ENCODE measurements at regions not wholly inside any gene's neighbourhood (a gene's known extent, or its start where the extent isn't known, plus 50 kb on each side); places are given as distances from the start of the nearest gene placed in this dataset.
"Not testable (repeated sequence)": the region's sequence is repeated elsewhere in the genome, so short reads cannot be mapped to it uniquely, and the experiment has no call there.

DNA sequence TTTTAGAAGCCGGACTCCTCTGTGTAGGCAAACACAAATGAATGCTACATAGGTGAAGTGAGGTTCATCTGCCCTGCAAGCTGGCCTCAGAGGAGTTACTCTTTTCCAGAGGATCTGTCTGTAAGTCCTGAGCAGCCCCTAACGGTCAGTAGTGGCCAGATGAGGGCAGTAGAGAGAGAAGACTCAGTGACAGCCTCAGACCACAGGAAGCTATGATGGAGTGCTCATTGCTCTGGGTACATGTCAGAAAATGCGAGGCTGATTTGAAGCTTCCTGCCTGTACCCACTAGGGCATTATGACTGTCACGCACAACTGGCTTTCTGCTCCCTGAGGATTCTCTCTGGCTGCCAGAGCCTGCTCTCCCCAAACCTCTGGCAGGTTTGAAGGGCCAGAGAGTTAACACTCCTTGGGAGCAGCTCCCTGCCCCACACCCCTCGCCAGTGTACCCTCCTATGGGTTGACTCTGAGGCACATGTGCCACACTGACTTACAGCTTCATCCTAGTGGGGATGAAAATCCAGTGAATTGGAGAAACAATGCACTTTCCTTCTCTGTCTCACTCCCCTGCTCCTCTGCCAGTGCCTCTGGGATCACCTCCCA is 141.5 kb downstream of the GABRG2 start:
- DNase-seq, result no peak

DNA sequence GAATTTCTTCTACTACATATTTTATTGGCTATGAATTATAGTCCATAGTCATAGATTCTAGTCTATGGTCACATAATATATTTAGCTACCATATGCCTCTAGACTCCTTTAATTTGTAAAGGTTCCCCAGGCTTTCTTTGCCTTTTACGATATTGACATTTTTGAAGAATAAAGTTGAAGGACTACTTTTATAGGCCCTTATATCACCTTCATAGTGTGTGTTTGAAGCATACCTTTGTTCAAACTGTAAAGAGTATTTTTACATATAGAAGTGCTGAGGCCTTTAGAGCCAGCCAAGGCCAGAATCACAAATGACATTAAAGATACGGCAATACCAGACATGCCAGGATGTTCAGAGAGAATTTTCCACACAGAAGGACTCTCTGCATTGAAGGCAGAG is 147.0 kb downstream of the GABRG2 start:
- DNase-seq, result no peak

- no peak for DNase-seq
These were observed 149.5 kb downstream of the GABRG2 start for GRCh38 chr5:162217037-162217436.

DNA sequence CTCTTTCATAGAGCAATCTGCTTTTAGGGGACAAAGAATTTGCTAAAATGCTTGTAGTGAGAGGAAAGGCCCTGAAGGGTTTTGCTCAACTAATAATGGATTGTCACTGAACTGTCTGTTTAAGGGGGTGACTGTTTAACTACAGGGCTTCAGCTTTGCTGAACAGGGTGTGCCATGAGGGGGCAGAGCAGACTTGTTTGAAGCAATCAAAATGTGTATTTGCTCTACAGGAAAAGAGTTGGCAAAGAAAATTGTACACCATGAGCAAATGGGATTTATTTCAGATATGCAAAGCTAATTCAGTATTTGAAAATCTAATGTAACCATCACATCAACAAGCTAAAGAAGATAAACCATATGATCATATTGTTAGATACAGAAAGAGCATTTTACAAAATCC is 154.3 kb downstream of the GABRG2 start:
- DNase-seq, result no peak

DNA sequence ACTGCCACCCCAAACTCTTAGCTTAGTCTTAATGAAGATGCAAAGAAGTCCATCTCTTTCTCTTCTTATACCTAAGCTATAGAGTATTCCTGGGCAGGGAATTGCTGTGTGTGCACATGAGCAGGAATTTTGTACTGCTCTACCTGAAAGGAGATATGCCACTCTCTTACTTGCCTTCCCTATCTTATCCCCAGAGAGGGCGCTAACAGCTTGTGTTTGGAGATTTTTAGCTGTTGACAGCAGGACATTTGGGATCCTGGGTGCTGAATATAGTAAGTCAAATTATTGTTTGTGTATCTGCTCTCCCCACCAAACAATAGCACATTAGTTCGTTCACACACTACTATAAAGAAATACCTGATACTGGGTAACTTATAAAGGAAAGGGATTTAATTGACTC is 159.5 kb downstream of the GABRG2 start:
- no peak for DNase-seq

DNA sequence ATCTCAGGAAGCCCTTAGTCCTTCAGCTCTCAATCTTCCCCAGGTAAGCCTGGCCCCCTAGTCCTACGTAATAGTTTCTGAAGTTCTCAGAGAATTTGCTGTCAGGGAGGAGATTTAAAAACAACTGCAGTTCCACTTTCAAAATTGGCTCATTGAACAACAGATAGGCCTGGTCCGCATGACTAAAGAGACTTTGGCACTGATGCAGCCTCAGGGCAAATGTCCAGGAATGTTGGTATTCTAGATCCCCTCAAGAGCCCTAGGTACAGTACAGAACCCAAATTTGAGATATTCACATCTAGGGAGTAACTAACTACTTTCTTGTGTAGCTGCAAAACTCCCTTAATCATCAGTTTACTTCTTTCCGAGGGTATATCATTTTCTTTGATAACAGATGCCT is 162.8 kb downstream of the GABRG2 start:
- no peak for DNase-seq

DNA sequence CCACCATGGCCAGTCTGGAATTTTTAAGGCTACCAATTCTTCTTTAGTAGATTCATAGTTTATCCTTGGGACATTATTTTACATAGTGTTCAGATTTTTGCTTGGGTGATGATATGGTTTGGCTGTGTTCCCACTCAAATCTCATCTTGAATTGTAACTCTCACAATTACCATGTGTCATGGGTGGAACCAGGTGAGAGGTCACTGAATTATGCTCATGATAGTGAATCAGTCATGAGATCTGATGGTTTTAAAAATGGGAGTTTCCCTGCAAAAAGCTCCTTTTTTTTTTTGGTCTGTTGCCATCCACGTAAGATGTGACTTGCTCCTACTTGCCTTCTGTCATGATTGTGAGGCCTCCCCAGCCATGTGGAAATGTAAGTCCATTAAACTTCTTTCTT is 163.9 kb downstream of the GABRG2 start:
- DNase-seq, result no peak

- DNase-seq, result no peak
These were observed 173.2 kb downstream of the GABRG2 start for GRCh38 chr5:162240734-162241133.

DNA sequence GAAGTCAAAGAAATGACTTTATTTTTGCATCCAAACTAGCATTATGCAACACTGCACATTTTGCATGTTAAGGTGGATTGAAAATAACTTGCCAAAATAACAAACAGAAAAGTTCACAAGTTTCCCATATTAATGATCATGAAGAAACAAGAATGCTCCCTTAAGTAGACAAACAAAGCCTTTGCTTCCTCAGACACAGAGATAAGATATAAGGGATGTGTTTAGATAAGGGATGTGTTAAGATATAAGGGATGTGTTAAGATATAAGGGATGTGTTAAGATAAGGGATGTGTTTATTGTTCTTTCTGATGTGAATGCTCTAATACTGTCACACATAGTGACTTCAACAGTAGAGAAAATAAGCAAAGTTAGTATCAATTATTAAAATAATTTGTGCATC is 174.8 kb downstream of the GABRG2 start:
- DNase-seq, result no peak

GRCh38 chr5:162243651-162244050 is 176.1 kb downstream of the GABRG2 start:
- DNase-seq, result no peak

DNA sequence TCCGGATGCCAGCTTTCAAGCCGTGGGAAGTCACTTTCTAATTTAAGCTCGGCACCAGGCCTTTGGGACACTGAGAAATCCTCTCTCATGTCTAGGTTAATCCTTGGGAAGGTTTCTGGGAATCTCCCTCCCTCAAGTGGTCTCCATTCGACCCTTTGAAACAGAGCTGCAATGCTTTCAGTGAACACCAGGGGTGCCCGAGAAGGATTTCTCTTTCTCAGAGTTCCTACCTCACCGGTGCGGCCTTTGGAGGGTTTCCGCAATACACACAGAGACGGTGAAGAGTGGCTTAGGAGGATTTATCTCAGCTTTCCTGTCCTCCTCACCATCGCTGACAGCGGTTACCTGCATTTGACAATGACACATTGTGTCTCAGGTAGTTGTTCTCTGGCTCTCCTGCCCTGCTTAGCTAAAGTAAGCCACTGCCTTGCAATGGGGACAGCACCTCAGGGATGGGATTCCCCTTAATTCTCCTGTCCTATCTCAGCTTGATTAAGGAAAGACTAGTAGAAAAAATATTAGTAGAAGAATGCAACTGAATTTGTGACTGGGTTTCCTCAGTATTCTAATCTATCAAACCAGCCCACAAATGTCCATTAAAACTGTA is 180.6 kb downstream of the GABRG2 start:
- DNase-seq, result no peak

DNA sequence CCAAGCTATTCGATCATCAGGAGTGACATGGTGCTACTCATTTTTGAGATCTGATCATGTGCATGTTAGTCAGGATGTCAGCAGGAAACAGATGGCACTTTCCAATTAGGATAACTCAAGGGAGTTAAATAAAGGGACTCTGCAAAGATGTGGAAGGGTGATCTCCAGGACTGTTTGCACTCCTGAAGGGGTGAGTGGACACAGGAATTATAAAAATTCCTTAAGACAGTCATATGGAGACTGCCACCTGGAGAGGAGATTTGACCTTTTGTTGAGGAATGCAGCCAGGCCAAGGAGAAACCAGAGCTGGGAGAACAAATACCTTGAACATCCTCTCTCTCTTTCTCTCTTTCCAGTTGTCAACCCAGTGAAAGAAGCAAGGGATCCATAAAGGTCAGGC is 189.1 kb downstream of the GABRG2 start:
- DNase-seq, result no peak

DNA sequence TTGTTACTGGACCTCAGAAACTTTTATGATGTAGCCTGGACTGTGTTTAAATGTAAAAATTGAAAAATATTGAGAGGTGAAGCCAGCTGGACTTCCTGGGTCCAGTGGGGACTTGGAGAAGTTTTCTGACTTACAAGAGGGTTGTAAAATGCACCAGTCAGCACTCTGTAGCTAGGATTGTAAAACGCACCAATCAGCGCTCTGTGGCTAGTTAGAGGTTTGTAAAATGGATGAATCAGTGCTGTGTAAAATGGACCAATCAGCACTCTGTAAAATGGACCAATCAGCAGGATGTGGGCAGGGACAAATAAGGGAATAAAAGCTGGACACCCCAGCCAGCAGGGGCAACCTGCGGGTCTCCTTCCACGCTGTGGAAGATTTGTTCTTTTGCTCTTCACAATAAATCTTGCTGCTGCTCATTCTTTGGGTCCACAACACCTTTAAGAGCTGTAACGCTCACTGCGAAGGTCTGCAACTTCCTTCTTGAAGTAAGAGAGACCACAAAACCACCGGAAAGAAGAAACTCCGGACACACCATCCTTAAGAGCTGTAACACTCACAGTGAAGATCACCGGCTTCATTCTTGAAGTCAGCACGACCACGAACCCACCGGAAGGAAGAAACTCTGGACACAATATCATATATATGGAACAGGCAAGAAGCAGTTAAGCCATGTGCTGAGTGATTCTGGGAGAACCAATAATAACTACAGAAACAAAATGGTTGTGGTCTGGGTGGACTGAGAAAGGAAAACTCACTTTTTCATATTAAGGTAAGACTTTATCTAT is 201.3 kb downstream of the GABRG2 start:
- DNase-seq, result no peak

- DNase-seq, result no peak
These were observed 204.8 kb downstream of the GABRG2 start for GRCh38 chr5:162272417-162272816.

DNA sequence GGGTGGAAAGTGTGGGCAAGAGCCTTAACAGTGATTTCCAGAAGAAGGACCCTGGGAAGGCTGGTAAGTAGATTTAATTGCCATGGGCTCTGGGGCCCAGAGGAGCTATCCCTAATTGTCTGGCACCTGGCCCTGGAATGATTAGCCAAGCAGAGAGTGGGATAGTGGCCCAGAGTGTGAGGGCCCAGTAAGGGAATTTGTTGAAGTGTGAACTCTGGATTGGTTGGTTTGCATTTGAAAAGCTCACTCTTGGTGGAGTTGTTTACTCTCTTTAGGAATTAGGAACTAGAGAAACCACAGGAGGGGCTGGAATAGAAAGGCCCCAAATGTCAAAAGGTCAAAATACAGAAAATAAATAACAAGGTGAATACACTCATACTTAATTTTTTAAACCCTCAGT is 207.1 kb downstream of the GABRG2 start:
- no peak for DNase-seq

- DNase-seq, result not testable (repeated sequence)
These were observed 207.8 kb downstream of the GABRG2 start for GRCh38 chr5:162275387-162275786.

GRCh38 chr5:162282191-162282590 is 214.6 kb downstream of the GABRG2 start:
- no peak for DNase-seq

DNA sequence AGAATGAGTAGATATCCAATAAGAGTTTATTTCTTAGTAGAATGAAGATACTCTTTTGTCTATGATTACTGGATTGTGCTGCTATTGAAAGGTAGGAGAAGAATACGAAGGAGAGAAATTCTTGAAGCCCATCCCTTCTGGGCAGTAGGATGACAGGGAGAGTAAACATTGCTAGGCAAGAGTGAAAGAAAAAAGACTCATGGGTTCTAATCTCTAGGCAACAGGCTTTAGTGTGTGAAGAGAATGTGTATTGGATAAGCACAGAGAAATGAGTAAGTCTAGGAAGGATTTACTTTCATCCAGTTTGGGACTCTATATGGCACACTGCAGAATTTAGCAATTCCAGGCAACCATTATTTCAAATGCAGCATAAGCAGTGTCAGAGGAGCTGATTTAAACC is 216.0 kb downstream of the GABRG2 start:
- no peak for DNase-seq

- DNase-seq, result no peak
These were observed 221.2 kb downstream of the GABRG2 start for GRCh38 chr5:162288647-162289296.

GRCh38 chr5:162289489-162289888 is 221.9 kb downstream of the GABRG2 start:
- no peak for DNase-seq

- DNase-seq, result no peak
These were observed 232.2 kb downstream of the GABRG2 start for GRCh38 chr5:162299793-162300192.

GRCh38 chr5:162301356-162301755 is 233.8 kb downstream of the GABRG2 start:
- DNase-seq, result no peak

DNA sequence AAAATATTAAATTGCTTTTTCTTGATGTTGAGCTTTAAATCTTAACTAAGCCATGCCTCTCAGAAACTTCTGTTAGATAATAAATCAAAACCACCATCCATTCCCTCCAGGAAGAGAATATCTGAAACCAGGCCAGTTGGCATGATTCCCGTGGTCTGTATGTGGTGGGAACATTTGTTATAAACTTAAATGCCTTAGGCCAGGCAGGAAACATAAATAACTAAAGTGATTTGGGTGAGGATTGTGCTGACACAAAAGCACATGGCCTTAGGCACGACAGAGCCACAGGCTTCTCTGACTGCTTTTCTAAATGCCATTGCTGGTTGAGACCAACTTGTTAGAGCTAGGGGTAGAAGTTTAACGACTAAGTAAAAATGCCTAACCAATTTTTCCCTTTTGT is 255.9 kb downstream of the GABRG2 start:
- DNase-seq, result no peak

GRCh38 chr5:162324328-162324727 is 256.8 kb downstream of the GABRG2 start:
- no peak for DNase-seq
